ES-I3 (cell line): ENCODE measurements at regions not wholly inside any gene's neighbourhood (a gene's known extent, or its start where the extent isn't known, plus 50 kb on each side); places are given as distances from the start of the nearest gene placed in this dataset.

Source experiments
- H3K36me3 ChIP-seq: 2 replicates; pipeline ENCODE4 v1.6.1; 2013; ENCODE audit warnings: mild to moderate bottlenecking, low read length, control low read depth, moderate library complexity; ENCODE audit not compliant: insufficient read depth
- H3K4me1 ChIP-seq: 2 replicates; pipeline ENCODE4 v1.6.1; 2013; ENCODE audit warnings: mild to moderate bottlenecking, control low read depth, low read length; ENCODE audit not compliant: insufficient read depth
- H3K9ac ChIP-seq: 2 replicates; pipeline ENCODE4 v1.6.1; 2013; ENCODE audit warnings: low read depth, mild to moderate bottlenecking, low read length, moderate library complexity
- H3K9me3 ChIP-seq: 2 replicates; pipeline ENCODE4 v1.6.1; 2013; ENCODE audit warnings: mild to moderate bottlenecking, low read length, moderate library complexity; ENCODE audit not compliant: control insufficient read depth, insufficient read depth

DNA sequence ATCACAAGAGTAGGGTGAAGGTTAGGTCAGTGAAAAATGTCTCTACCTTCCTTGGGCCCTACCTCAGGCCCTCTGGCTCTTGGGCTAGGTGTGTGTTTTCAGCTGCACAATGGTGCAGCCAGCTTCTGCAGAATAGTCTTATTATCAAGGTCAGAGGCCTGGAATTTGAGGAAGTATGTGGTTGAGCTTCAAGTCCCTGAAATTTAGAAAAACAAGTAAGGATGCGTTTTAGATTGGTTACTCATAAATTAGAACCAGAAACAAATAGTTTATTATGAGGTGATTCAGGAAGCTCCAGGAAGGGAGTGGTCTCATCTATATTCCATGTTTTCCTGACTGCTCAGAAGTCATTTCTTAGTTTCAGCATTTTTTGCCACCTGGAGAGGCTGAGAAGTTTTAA lies 204.2 kb upstream of the CELF4 start:
- no peaks in the 10 kb centered on the region for H3K36me3 ChIP-seq
- H3K9ac ChIP-seq = no peak overlapping the region
- no peaks in the 10 kb centered on the region for H3K4me1 ChIP-seq
- peaks cover 2% of the 10 kb centered on the region; the same call in 1 of the 2 replicates for H3K9me3 ChIP-seq

- Histone ChIP-seq H3K4me1 (no peaks in the 10 kb centered on the region), H3K36me3 (no peaks in the 10 kb centered on the region), H3K9ac (no peak overlapping the region), H3K9me3 (no peaks in the 10 kb centered on the region)
Observed at GRCh38 chr18:37764541-37765288, 199.1 kb upstream of the CELF4 start.

GRCh38 chr18:37762076-37762621 lies 196.6 kb upstream of the CELF4 start:
- H3K36me3 ChIP-seq = no peaks in the 10 kb centered on the region
- no peak overlapping the region for H3K9ac ChIP-seq
- no peaks in the 10 kb centered on the region for H3K4me1 ChIP-seq
- H3K9me3 ChIP-seq = no peaks in the 10 kb centered on the region

DNA sequence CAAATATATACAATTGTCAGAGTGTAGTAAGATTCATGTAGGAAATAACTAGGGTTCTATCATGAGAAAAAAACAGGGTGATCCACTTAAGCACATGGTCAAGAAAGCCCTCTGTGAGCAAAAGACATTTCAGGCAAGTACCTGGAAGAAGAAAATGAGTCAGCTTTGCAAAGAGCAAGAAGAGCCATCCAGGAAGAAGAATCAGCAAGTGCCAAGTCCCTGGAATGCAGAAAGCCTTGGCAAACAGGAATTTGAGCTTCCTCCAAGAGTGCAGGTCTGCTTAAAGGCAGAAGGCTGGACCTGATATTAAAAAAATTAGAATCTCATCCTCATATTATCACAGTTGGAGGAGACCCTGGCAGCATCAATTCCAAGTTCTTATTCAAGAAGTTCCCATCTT lies 188.5 kb upstream of the CELF4 start:
- H3K36me3 ChIP-seq = no peaks in the 10 kb centered on the region
- H3K4me1 ChIP-seq = no peaks in the 10 kb centered on the region
- no peaks in the 10 kb centered on the region for H3K9me3 ChIP-seq
- H3K9ac ChIP-seq = no peak overlapping the region

GRCh38 chr18:37742436-37742835 lies 176.8 kb upstream of the CELF4 start:
- no peaks in the 10 kb centered on the region for H3K36me3 ChIP-seq
- H3K9ac ChIP-seq = no peak overlapping the region
- H3K4me1 ChIP-seq = peaks cover 4% of the 10 kb centered on the region; the same call in 1 of the 2 replicates
- no peaks in the 10 kb centered on the region; the same call in 1 of the 2 replicates for H3K9me3 ChIP-seq

- no peaks in the 10 kb centered on the region; the same call in 1 of the 2 replicates for H3K9me3 ChIP-seq
- H3K4me1 ChIP-seq = peaks cover 4% of the 10 kb centered on the region; the same call in 1 of the 2 replicates
- no peaks in the 10 kb centered on the region for H3K36me3 ChIP-seq
- H3K9ac ChIP-seq = no peak overlapping the region
Observed at GRCh38 chr18:37741032-37741623, 175.5 kb upstream of the CELF4 start.

GRCh38 chr18:37734406-37734805 lies 168.8 kb upstream of the CELF4 start:
- Histone ChIP-seq H3K4me1 (no peaks in the 10 kb centered on the region), H3K9ac (no peak overlapping the region), H3K9me3 (no peaks in the 10 kb centered on the region), H3K36me3 (no peaks in the 10 kb centered on the region)

- H3K9ac ChIP-seq = no peak overlapping the region
- no peaks in the 10 kb centered on the region for H3K36me3 ChIP-seq
- H3K9me3 ChIP-seq = no peaks in the 10 kb centered on the region
- no peaks in the 10 kb centered on the region for H3K4me1 ChIP-seq
Observed at GRCh38 chr18:37729716-37730115, 164.1 kb upstream of the CELF4 start.

DNA sequence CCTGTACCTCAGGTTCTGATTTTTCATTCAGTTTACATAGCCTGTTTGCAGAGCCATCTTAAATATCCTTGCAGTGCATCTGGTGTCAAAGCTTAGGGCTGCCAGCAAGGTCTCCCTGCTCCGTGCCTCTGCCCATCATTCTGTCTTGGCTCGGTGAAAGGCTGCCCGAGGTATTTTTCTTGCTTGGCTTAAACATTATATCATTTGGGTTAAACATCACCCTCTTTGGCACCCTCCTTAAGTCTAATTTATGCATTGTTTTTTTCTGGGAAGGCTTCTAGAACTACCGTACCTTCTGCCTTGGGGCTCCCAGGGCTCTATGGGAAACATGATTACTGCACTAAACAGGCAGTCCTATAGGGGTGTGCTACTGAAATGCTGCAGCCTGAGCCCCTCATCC lies 158.6 kb upstream of the CELF4 start:
- no peaks in the 10 kb centered on the region for H3K9me3 ChIP-seq
- H3K4me1 ChIP-seq = no peaks in the 10 kb centered on the region
- no peaks in the 10 kb centered on the region for H3K36me3 ChIP-seq
- no peak overlapping the region for H3K9ac ChIP-seq

DNA sequence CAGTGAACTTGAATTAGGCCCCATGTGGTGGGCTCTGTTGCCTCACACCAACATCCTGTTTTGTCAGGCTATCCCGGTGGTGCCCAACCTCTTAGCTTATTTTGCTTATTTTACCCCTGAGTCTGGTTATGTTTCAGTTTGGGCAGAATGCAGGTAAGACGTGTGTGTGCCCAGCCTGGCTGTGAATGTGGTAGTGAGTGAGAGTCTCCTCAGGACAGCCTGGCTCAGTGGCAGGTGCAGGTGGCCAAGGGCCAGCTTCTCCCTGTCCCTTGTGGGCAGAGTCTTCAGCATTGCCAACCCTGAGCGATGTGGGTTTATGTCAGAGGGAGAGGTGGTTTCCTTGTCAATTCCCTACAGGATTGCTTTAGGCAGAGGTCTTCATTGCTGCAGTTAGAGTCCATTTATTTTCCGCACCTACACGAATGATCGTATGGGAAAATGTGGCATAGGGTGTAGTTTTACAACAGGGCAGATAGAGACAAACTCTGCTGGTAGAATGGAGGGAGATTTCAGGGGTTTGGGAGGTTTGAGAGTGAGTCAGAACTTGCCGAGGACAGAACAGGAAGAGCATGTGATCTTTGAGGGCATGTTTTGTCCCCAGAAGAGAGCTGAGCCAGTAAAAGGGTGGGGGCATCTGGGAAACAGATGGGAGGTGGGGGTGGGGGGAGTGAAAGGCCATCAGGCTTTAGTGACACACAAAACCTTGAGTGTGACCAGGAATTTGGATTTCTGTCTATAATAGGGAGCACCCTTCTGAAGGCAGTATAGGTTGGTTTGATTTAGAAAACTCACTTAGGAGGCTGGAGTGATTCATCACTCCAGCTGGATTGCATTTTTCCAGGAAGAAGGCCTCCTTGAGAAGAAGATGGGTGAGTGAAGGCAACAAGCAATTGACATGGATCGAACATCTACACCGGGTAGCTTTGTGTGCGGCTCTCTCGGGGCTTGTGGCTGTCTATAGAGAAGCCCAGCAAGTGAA lies 156.2 kb upstream of the CELF4 start:
- H3K36me3 ChIP-seq = no peaks in the 10 kb centered on the region
- H3K9me3 ChIP-seq = no peaks in the 10 kb centered on the region
- H3K4me1 ChIP-seq = no peaks in the 10 kb centered on the region
- H3K9ac ChIP-seq = no peak overlapping the region

GRCh38 chr18:37720663-37721062 lies 155.1 kb upstream of the CELF4 start:
- Histone ChIP-seq H3K9me3 (no peaks in the 10 kb centered on the region), H3K9ac (no peak overlapping the region), H3K36me3 (no peaks in the 10 kb centered on the region), H3K4me1 (no peaks in the 10 kb centered on the region)

GRCh38 chr18:37717656-37718055 lies 152.1 kb upstream of the CELF4 start:
- Histone ChIP-seq H3K36me3 (no peaks in the 10 kb centered on the region), H3K4me1 (no peaks in the 10 kb centered on the region), H3K9me3 (no peaks in the 10 kb centered on the region), H3K9ac (no peak overlapping the region)

- H3K4me1 ChIP-seq = no peaks in the 10 kb centered on the region
- H3K9me3 ChIP-seq = no peaks in the 10 kb centered on the region
- H3K9ac ChIP-seq = no peak overlapping the region
- H3K36me3 ChIP-seq = no peaks in the 10 kb centered on the region
Observed at GRCh38 chr18:37717098-37717497, 151.5 kb upstream of the CELF4 start.

- Histone ChIP-seq H3K9me3 (no peaks in the 10 kb centered on the region), H3K9ac (no peak overlapping the region), H3K4me1 (no peaks in the 10 kb centered on the region), H3K36me3 (no peaks in the 10 kb centered on the region)
Observed at GRCh38 chr18:37716106-37716735, 150.6 kb upstream of the CELF4 start.
